Spleen (tissue), 7 donors: ENCODE measurements at regions not wholly inside any gene's neighbourhood (a gene's known extent, or its start where the extent isn't known, plus 50 kb on each side); places are given as distances from the start of the nearest gene placed in this dataset.

Experiments
- POLR2A ChIP-seq, 3 donors: fragments of 450-650 bp; IDR thresholded peaks; one replicate each; pipeline ENCODE4 v1.5.1; 2017; ENCODE audit warnings: antibody characterized with exemption in 3 of 3, mild to moderate bottlenecking in 1 of 3
- TF ChIP-seq, protein P1 (sequence below), 11 experiments: fragments of 200-600 bp in 7 of 11; fragments of 450-650 bp in 4 of 11; sonication (generic) in 4 of 11; IDR thresholded peaks in 8 of 11; conservative IDR thresholded peaks in 3 of 11; 1 replicate in 7 of 11; 2 replicates in 4 of 11; pipeline versions ENCODE4 v1.4.0 to v1.8.0; 2016 to 2021; ENCODE audit warnings: antibody characterized with exemption in 11 of 11, inconsistent platforms in 4 of 11, mild to moderate bottlenecking in 1 of 11
- donor health status: DM: no; HTN: no; CAD: no; lungs with moderate emphysema.
- donor health status: DM: no; HTN: no; CAD: no.
- donor health status: DM: no; HTN: no; CAD: no.

GRCh38 chr6:104613416-104614001, 246.2 kb downstream of the HACE1 start:
- TF ChIP-seq, protein P1, sequence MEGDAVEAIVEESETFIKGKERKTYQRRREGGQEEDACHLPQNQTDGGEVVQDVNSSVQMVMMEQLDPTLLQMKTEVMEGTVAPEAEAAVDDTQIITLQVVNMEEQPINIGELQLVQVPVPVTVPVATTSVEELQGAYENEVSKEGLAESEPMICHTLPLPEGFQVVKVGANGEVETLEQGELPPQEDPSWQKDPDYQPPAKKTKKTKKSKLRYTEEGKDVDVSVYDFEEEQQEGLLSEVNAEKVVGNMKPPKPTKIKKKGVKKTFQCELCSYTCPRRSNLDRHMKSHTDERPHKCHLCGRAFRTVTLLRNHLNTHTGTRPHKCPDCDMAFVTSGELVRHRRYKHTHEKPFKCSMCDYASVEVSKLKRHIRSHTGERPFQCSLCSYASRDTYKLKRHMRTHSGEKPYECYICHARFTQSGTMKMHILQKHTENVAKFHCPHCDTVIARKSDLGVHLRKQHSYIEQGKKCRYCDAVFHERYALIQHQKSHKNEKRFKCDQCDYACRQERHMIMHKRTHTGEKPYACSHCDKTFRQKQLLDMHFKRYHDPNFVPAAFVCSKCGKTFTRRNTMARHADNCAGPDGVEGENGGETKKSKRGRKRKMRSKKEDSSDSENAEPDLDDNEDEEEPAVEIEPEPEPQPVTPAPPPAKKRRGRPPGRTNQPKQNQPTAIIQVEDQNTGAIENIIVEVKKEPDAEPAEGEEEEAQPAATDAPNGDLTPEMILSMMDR (IDR thresholded peaks at IDR 0.05 in 8 of 11, conservative IDR thresholded peaks at IDR 0.05 in 3 of 11): no peak
- no peak for TF ChIP-seq POLR2A (IDR thresholded peaks at IDR 0.05)
